Ovary (tissue), 3 donors: ENCODE measurements at regions not wholly inside any gene's neighbourhood (a gene's known extent, or its start where the extent isn't known, plus 50 kb on each side); places are given as distances from the start of the nearest gene placed in this dataset.

Experiments
- EP300 ChIP-seq: sonication (generic); formaldehyde crosslinking; IDR thresholded peaks from one replicate; pipeline ENCODE4 v1.6.1; 2017; ENCODE audit warnings: antibody characterized with exemption
- POLR2A ChIP-seq: fragments of 450-650 bp; IDR thresholded peaks from one replicate; pipeline ENCODE4 v1.6.1; 2017; ENCODE audit warnings: antibody characterized with exemption, mild to moderate bottlenecking, moderate library complexity
- TF ChIP-seq, protein P1 (sequence below), 3 donors: fragments of 450-650 bp in 2 of 3; fragments of 200-600 bp in 1 of 3; IDR thresholded peaks; one replicate each; pipeline versions ENCODE4 v1.5.1 to v1.8.0; 2016 to 2022; ENCODE audit warnings: antibody characterized with exemption in 3 of 3, mild to moderate bottlenecking in 1 of 3
- donor health status: DM: no; HTN: no; CAD: no.

DNA sequence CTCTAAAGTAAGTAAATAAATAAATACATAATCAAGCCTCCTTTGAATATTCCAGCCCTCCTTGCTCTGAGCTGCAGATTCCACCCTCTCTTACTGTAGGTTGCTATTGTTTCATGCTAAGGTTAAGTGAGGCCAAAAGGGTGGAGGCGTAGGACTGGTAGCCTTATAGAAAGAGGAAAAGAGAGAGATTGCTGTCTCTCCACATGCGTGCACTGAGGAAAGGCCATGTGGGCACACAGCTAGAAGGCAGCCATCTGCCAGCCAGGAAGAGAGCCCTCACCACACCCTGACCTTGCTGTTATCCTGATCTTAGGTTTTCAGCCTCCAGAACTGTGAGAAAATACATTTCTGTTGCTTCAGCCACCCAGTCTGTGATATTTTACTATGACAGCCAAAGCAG, 52.0 kb upstream of the GPCPD1 start:
- TF ChIP-seq, protein P1, sequence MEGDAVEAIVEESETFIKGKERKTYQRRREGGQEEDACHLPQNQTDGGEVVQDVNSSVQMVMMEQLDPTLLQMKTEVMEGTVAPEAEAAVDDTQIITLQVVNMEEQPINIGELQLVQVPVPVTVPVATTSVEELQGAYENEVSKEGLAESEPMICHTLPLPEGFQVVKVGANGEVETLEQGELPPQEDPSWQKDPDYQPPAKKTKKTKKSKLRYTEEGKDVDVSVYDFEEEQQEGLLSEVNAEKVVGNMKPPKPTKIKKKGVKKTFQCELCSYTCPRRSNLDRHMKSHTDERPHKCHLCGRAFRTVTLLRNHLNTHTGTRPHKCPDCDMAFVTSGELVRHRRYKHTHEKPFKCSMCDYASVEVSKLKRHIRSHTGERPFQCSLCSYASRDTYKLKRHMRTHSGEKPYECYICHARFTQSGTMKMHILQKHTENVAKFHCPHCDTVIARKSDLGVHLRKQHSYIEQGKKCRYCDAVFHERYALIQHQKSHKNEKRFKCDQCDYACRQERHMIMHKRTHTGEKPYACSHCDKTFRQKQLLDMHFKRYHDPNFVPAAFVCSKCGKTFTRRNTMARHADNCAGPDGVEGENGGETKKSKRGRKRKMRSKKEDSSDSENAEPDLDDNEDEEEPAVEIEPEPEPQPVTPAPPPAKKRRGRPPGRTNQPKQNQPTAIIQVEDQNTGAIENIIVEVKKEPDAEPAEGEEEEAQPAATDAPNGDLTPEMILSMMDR (IDR thresholded peaks at IDR 0.05) = no peak
- TF ChIP-seq POLR2A (no peak), EP300 (no peak)
